ENCODE measurements at regions not wholly inside any gene's neighbourhood (a gene's known extent, or its start where the extent isn't known, plus 50 kb on each side); places are given as distances from the start of the nearest gene placed in this dataset.

DNA sequence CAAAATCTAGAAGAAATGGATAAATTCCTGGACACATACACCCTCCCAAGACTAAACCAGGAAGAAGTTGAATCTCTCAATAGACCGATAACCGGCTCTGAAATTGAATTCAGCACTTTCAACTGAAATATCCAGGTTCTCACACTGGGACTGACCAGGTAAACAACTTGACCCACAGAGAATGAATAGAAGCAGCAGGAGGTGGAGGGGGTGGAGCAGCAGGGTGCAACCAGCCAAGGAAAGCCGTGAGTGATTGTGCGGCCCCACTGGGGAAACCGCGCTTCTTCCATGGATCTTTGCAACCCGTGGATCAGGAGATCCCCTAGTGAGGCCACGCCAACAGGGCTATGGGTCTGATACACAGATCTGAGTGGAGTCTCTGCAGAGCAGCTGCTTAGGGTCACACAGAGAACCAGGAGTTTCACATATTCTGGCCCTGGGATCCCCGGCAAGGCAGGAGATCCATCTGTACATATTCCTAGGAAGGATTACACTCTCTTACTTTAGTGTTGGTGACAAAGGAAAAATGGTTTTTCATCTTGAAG, 181.5 kb downstream of the SLCO4C1 start:
- TF ChIP-seq, protein P1, sequence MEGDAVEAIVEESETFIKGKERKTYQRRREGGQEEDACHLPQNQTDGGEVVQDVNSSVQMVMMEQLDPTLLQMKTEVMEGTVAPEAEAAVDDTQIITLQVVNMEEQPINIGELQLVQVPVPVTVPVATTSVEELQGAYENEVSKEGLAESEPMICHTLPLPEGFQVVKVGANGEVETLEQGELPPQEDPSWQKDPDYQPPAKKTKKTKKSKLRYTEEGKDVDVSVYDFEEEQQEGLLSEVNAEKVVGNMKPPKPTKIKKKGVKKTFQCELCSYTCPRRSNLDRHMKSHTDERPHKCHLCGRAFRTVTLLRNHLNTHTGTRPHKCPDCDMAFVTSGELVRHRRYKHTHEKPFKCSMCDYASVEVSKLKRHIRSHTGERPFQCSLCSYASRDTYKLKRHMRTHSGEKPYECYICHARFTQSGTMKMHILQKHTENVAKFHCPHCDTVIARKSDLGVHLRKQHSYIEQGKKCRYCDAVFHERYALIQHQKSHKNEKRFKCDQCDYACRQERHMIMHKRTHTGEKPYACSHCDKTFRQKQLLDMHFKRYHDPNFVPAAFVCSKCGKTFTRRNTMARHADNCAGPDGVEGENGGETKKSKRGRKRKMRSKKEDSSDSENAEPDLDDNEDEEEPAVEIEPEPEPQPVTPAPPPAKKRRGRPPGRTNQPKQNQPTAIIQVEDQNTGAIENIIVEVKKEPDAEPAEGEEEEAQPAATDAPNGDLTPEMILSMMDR (IDR thresholded peaks at IDR 0.05; ENCODE audit: low read length): no peak
- no peak for TF ChIP-seq EZH2 (IDR thresholded peaks at IDR 0.05; ENCODE audit: borderline replicate concordance, low read length)
